ENCODE measurements at regions not wholly inside any gene's neighbourhood (a gene's known extent, or its start where the extent isn't known, plus 50 kb on each side); places are given as distances from the start of the nearest gene placed in this dataset.

DNA sequence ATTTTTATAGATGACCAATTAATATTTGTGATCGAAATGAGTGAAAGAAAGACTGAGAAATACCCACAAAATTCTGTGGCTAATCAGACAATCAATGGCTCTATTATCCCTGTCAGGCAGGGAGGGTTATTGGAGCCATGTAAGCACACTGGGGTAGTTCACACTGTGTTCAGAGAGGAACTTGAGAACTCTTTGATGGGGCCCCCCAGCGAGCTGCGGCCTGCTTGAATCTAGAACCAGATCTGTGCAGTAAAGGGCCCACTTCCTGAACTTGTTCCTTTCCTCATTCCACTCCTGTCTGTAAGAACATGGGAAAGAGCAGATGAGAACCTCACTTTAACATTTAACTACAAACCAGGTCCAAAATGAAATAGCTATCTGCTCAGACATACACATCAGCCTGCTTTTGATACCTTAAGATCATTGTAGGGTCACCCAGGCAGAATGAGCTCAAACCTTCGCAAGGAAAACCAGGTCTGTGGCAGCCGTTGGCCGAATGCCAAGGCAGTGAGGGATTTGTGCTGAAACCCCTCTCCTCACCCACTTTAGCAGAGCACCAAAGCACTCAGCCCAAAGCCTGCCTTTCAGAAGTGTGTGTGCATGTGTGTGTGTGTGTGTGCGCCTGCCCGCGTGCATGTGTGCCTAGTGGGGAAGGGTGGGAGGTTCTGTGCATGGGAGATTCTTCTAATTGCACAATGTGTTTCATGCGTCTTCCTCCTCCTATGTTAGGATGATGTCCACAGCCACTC is 365.6 kb upstream of the MGMT start:
- DNase-seq (ENCODE audit: low read depth, low spot score) = no peak

DNA sequence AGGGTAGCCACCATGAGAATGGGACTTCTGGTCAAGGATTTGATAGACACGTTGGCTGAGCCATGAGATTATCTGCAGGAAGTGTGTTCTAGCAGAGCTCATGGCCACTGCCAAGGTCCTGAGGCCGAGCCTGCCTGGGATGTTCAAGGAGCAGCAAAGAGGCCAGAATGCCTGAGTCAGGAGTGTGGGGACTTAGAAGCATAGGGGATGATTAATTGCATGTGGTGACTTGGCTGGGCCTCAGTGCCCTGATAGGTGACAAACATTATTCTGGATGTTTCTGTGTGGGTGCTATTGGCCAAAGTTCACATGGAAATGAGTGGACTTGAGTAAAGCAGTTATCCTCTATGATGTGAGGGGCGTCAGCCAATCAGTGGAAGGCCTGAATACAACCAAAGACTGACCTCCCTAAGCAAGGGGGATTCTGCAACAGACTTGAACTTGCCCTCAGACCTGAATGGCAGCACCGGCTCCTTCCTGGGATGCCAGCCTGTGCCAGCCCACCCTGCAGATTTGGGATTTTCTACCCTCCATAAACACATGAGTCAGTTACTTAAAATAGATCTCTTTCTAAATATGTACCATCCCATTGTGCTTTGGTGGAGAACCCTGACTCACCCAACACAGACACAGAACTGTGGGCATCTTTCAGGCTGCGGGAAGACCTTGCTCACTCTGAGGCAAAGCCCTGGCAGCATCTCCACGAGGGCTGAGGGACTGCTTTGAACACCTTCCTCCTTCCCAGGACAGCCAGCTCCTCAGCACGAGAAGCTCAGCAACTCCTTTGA is 363.9 kb upstream of the MGMT start:
- no peak for DNase-seq (ENCODE audit: low read depth, low spot score)

DNA sequence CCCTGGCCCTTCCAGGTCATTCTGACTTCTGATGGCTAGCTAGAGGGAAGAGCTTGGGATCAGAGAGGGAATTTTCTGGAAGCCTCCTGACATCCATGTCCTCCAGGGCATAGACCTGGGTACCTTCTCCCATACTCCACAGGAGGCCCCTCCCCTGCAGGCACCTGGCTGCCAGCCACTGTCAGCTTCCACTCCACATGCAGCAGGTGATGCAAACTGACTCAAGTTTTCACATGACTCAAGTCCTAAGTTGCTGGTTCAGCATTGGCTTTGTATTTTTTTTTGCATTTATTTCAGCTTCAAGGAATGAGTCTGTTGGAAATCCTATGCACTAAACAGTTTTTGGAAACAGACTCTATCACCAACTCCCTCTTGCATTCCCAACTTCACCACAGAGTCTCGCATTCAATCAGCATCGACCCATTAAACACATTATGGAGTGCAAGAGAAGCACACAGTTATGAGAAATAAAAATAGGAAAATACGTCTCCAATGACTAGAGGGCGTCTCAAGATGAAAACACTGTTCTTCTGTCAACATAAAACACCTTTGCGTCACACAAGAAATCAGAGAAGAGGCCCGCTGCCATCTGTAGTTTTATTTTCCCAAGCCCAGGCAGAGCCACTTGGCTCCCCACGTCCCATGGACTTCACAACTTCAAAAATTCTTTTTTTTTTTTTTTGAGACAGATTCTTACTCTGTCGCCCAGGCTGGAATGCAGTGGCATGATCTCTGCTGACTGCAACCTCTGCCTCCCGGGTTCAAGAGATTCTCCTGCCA is 362.6 kb upstream of the MGMT start:
- no peak for DNase-seq (ENCODE audit: low read depth, low spot score)

DNA sequence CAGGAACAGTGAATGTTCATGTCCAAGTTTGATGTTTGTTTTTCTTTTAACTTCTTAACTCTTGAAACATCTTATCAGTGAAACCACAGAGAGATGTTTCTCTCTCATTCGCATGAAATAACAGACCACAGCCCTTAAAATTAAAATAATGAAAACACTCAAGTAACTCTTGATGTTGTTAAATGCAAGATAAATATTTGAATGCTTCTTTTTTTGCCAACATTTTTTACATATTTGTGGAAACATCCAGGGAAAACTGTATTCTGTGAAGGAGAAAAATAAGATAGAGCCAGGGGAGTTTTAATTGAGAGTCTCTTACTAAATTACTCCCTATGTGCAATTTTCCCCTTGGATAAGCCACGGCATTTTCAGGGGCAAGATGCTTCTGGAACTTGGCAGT is 361.8 kb upstream of the MGMT start:
- DNase-seq (ENCODE audit: low read depth, low spot score) = peak; percentile 40

DNA sequence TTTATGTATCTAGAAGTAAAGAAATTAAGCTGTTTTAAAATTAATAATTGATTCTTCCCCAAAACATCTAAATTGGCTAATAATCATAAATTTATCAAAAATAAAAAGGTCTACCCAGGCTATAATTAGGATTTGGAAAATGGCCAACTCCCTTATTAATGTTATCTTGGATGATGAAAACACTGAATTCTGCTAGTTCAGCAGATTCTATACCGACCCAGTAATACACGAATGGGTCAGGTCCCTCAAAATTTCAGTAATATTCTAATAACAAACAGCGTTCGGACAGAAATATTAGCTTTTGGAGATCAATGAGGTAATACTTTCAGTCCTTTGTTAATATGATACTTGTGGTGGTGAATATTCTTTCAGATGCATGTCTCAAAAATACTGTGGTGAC is 360.7 kb upstream of the MGMT start:
- no peak for DNase-seq (ENCODE audit: low read depth, low spot score)

DNA sequence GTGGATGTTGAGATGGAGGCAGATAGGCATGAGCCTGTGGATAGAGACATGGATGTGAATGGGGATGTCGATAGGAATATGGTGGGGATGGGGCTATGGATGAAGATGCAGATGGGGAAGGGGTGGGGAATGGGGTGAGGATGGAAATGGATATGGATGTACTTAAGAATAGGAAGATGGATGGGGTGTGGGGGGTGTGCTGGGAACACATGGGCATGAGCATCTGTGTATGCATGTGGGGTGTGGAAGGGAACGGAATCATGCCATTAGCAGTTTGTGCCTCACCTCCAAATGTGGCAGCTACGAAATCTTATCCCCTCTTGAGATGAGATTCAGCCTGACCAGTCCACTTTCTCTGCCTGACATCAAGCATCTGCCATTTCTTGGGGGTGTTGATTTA is 359.5 kb upstream of the MGMT start:
- DNase-seq (ENCODE audit: low read depth, low spot score) = no peak

DNA sequence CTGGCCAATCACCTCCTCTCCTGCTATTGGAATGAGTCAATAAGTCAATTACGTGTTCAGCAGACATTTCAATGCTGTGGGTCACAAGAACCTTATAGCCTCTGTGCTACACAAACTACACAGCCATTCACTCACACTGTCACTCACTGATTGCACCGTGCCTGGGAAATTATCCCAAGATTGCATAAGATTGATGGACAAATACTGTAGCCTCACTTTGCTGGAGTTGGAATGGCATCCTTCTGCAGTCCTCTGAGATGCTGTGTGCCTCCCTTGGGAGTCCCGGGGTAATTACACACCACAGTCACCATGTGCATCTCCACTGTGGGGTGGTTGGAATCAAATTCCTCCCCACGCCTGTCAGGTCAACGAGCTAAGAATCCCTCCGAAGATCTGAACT is 358.7 kb upstream of the MGMT start:
- DNase-seq (ENCODE audit: low read depth, low spot score) = no peak

DNA sequence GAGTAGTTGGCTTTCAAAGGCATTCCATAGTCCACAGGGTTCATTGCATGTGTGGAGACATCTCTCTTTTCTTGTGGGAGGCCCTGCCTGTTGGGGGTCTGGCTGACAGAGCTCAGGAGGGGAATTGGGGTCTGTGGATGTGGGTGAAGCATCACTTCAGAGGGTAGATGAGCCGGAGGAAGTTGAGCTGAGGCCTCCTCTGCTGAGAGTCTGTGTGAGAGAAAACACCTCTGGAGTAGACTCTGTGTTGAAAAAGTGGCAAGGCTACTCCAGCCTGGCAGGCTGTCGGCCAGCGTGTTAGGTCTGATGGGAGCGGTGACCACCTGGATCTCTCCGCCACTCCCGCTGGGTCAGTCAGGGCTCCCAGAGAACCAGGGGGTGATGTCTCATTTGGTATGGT is 358.0 kb upstream of the MGMT start:
- DNase-seq (ENCODE audit: low read depth, low spot score) = no peak

DNA sequence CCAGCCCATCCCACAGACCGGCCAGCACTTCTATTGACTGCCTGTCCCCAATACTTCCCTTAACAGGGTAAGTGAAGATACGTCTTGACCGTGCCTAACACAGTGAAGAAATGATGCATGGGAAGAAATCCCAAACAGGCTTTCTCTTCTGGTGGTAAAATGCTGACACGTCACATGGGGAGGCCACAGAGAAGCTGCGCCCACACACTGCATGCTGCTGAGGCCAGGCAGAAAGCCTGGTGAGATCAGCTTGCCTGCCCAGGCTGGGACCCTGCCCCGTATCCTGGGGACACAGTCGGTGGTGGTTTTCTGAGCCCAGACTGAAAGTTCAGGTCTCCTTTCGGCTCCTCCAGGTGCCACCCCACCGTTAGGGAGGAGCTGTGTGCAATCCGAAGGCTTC is 356.3 kb upstream of the MGMT start:
- DNase-seq (ENCODE audit: low read depth, low spot score) = no peak

DNA sequence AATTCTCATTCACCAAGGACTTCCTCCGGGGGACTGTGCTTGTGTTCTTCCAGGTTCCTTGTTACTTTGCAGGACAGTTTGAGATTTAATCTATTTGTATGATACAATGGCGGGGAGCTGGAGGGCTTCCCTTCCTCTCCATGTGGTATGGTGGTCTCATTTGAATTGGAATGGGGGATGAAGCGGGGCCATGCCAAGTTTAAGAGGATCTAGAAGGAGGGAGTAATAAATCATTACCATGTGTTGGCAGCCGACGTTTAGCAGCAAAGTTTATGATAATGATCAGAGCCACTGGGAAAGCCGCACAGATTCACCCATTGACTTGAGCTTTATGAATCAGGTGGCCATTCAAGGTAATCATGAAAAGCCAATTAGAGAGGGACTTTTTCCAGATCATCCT is 355.1 kb upstream of the MGMT start:
- no peak for DNase-seq (ENCODE audit: low read depth, low spot score)

DNA sequence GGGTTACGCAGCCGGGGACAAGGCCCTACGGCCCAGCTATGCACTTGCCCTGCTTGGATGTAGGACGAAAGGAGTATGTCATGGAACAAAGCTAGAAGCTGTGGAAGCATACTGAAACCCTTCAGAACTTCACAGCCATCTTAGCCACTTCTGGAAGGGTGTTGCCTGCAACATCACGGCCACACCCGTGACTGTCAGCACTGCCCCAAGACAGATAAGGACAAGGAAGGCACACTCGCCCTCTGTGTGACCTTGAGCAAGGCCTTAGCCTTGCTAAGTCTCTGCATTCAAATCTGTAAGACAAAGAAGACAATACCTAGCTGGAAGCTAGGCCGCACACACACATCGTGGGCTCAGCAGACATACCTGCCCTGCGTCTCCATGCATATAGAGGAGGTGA is 352.5 kb upstream of the MGMT start:
- DNase-seq (ENCODE audit: low read depth, low spot score) = no peak

DNA sequence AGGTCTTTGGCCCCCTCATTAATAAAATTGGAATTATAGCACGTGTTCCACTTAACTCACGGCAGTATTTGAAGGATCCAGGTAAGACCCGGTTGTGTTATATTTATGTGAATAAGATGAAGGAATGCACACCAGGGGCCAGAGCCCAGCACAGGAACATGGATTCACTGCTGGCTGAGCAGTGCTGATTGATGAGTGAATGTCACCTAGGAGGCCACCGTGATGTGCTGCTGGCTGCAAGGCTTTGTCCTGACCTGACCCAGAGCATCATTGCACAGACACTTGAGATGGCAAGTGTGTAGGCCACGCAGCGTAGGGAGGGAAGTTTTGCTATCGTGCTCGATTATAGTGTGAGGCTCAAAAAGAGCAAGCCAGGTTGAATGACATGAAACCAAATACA is 350.7 kb upstream of the MGMT start:
- DNase-seq (ENCODE audit: low read depth, low spot score) = no peak

DNA sequence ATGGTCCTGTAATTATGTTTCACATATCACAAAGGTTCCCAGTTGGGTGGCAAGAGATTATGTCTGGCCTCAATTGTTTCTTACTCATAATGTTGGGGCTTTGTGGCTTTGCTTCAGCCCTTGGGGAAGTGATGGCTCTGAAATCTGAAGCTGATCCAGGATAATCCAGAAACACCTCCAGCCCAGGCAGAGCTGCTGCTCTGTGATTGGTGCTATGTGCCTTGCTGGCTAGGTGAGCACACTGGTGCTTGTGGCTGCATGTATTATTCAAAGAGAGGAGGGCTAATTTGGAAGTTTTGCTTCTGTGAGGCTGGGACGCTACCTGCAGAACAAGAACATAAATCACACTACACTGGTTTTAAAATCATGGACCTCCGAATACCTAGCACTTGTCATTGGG is 346.6 kb upstream of the MGMT start:
- DNase-seq (ENCODE audit: low read depth, low spot score) = no peak

DNA sequence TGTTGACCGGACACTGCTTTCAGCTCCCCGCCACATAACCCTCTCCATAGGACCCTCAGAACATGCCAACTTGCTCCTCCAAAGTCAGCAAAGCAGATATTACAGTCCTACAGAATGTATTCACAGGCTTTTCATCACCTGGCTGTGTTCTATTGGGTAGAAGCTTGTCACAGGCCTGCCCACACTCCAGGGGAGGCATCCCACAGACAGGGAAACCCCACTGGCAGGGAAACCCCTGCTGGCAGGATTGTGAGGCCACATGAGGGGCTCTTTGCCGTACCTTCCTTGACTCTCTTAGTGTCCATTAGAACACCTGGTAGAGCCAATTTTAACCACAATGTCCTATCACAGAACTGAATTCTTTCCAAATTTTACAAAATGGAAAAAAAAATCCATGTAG is 344.2 kb upstream of the MGMT start:
- no peak for DNase-seq (ENCODE audit: low read depth, low spot score)

DNA sequence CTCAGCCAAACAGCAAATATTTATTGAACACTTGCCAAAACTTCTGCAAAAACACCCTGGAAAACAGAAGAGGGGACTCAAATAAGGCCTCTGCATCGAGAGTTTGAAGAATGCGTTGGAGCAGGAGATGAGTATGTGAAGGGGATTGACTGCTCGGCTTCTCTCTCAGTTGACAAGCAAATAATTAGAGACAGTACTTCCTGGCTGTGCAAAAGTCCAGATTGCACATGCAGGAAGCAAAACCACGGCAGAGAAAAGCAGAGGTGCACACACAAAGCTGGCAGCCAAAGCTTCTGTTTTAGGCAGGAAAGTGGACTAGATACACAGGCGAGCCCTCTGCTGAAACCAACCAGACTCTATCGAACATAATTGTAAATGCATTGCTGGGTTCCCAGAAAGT is 343.6 kb upstream of the MGMT start:
- DNase-seq (ENCODE audit: low read depth, low spot score) = no peak

DNA sequence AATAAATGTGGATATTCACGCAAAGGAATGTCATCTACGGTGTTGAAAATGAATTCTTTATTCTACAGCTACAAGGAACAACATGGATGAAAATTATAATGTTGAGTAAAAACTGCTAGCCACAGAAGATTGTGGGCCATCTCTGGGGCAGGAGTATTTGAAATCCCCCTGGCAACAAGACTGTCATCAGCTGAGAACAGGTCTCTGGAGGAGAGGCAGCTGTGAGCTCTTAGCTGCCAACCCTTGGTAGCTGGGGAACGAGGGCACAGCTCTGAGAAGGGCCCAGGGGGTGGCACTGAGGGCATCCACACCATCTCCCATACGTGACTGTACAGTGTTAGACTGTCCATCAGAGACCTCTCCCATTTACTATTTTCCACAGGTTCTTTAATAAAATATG is 340.1 kb upstream of the MGMT start:
- DNase-seq (ENCODE audit: low read depth, low spot score) = no peak

DNA sequence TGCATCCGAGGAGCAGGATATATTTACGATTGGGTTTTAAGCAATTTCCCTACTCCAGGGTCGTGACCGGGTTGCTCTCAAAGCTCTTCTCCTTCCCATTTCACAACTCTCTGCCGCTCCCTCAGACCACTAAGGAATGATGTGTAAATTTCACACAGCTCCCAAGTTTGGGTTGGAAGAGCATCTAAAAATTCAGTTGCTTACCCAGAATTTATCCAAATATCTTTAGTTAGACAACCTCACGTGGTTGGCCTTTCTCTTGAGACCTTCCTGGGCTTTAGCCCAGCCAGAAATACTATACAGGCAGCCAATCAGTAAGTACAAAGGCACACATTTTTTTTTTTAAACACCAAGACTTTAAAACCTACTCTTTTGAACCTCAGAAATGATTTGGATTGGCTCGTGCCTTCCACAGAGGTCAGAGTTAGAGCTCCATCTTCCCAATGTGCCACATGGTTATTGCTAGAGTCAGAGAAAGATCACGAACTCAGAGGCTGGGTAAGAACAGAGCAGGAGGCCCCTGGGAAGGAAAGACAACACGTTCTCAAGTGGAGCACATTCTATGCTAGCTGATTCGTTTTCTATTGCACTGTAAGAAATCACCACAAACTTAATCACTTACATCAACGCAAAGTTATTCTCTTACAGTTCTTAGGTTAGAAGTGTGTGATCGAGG is 335.4 kb upstream of the MGMT start:
- no peak for DNase-seq (ENCODE audit: low read depth, low spot score)

DNA sequence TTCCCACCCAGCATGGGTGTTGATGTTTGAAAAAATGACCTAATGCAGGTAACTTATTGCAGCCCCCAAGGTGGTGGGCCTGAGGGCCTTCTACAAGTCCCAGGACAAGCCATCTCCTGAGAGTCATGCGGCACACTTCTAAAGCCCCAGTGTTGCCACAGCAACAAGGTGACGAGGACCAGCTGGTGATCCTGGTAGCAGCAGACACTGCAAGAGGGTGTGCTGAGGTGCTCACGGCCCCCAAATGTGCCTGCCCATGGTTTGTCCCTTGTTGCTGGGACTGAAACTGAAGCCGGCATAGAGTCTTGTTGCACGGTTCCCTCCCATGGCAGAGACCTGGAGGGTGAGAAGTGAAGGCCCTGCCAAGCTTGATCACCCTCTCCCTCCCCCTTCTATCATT is 333.2 kb upstream of the MGMT start:
- no peak for DNase-seq (ENCODE audit: low read depth, low spot score)

DNA sequence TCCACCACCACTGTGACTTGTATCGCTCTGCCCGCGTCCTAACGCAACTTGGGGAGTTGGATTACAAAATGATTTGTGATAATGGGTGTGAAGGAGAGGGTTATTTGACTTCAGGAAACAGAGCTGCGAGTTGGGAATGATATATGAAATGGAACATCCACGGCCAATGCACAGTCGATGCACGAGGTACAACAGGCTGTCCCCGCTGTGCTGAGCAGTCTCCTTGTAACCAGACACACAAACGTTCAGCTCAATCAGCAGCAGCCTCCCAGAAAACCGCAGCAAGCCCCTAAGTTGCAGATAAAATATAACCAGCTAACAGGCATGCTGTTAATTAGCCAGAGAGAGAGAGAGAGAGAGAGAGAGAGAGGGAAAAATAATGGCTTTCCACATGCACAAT is 332.7 kb upstream of the MGMT start:
- DNase-seq (ENCODE audit: low read depth, low spot score) = no peak

DNA sequence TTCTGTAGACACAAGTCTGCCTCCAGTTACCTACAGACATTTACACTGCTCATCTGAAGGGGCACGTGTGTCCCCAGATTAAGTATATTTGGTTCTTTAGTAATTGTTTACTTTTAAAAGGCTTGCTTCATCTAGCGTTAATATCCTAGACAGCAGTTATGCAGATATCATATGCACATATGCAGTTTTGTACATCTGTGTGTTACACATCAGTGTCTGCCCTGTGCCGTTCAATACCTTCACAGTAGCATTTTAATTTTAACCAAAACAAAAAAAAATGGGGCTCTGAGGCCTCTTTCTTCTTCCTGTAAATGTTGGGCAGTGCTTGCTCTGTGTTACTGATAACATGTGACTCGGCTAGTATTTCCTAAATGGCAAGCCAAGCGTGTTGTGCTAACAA is 331.4 kb upstream of the MGMT start:
- DNase-seq (ENCODE audit: low read depth, low spot score) = no peak

DNA sequence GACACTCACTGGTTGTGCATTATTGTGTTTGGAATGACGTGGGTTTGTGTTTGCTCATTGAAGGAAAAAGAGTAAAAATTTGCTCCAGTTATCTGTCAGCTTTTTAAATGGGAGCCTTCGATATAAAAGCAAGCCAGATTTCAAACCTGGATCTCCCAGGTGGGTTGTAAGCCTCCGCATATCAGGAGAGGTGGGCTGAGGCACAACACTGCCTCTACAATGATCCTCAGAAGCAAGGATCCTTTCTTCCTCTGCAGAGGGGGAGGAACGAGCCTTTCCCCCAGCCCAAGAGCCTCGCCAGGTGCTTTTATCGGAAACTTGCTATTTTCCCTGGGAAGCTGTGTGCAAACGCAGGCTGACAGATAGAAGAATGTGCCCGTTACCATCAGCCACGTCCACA is 331.0 kb upstream of the MGMT start:
- DNase-seq (ENCODE audit: low read depth, low spot score) = no peak

DNA sequence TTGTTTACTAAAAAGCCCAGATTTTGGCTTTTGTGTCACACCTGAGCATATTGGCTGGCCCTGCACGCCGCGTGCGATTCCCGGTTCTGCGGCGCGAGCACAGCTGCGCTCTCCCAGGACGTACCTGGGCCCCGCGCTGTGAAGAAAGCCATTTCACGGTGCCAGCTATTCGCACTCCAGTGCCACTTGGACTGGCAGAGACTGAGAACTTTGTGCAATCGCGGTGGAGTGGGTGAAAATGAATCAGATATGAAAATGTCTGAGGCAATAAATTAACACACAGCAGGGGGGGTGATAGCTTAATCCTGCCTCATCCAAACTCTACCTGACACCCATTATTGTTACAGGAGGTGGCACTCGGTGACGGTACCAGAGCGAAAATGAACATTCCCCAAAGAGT is 330.1 kb upstream of the MGMT start:
- no peak for DNase-seq (ENCODE audit: low read depth, low spot score)
